NCI-H1092 (cell line): ENCODE measurements at regions not wholly inside any gene's neighbourhood (a gene's known extent, or its start where the extent isn't known, plus 50 kb on each side); places are given as distances from the start of the nearest gene placed in this dataset.
"Not testable (repeated sequence)": the region's sequence is repeated elsewhere in the genome, so short reads cannot be mapped to it uniquely, and the experiment has no call there.

ENCODE experiments used
- DNase-seq: peaks from one replicate; lab custom pipeline; 2025; lab: John Stamatoyannopoulos, UW

GRCh38 chr2:234898534-234899053 is 53.2 kb upstream of the SH3BP4 start:
- DNase-seq, result no peak

DNA sequence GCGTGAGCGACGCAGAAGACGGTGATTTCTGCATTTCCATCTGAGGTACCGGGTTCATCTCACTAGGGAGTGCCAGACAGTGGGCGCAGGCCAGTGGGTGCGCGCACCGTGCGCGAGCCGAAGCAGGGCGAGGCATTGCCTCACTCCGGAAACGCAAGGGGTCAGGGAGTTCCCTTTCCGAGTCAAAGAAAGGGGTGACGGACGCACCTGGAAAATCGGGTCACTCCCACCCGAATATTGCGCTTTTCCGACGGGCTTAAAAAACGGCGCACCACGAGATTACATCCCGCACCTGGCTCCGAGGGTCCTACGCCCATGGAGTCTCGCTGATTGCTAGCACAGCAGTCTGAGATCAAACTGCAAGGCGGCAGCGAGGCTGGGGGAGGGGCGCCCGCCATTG is 63.4 kb upstream of the SH3BP4 start:
- not testable (repeated sequence) for DNase-seq

DNA sequence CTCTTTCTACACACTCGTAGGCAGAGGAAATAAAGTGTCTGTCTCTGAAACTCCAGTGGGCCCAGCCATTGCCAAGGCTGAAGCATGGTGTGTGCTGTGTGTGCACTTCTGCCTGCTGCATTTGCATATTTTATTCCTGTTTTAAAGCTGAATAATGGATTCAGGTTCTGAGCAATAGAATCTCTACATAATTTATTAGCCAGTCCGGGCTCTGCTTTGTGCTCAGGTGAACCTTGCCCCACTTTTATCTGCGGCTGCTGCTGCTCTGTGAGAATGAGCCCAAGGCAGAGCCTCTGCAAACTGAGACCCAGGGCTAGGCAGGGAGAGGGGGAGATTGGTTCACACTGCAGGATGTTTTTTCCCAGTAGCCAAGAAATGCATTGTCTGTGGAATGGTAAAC is 64.6 kb upstream of the SH3BP4 start:
- DNase-seq, result no peak

- no peak for DNase-seq
These were observed 65.9 kb upstream of the SH3BP4 start for GRCh38 chr2:234885886-234886285.

GRCh38 chr2:234885118-234885517 is 66.7 kb upstream of the SH3BP4 start:
- no peak for DNase-seq

GRCh38 chr2:234884591-234884990 is 67.2 kb upstream of the SH3BP4 start:
- DNase-seq, result no peak

DNA sequence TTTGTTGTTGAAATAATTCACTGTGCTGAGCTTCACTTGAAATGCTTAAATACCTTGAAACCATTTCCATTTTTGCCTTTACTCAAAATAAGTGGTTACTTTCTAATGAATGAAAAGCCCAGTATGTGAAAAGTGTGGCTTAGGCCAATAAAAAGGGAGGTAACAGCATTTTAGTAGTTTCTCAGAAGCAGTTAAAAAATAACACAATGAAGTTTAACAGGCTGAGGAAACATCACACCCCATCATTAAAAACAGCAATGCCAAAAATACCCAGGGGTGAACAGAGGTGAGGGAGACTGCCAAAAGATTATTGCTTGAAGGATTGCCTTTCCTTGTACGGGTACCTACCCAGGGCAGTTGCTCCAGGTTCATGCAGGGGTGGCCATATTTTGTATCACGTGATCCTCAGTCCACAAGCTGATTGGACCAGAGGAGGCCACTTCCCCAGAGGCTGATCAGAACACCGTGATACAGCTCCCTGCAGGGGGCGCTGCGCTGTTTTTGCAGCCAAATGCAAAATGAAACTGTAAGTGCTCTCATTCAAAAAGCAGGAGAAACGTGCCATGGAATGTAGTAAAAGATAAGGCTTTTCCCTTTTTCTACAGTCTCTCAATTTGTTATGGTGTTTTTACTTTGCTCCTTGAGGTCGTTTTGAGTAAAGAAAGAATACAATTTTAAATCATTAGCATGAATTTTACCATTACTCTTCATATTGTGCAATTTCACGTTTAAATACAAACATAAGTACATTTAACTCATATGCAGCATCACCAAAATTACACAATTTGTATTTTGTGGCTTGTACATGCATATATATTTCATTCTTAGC is 70.2 kb upstream of the SH3BP4 start:
- no peak for DNase-seq

- no peak for DNase-seq
These were observed 71.1 kb upstream of the SH3BP4 start for GRCh38 chr2:234880551-234881211.

DNA sequence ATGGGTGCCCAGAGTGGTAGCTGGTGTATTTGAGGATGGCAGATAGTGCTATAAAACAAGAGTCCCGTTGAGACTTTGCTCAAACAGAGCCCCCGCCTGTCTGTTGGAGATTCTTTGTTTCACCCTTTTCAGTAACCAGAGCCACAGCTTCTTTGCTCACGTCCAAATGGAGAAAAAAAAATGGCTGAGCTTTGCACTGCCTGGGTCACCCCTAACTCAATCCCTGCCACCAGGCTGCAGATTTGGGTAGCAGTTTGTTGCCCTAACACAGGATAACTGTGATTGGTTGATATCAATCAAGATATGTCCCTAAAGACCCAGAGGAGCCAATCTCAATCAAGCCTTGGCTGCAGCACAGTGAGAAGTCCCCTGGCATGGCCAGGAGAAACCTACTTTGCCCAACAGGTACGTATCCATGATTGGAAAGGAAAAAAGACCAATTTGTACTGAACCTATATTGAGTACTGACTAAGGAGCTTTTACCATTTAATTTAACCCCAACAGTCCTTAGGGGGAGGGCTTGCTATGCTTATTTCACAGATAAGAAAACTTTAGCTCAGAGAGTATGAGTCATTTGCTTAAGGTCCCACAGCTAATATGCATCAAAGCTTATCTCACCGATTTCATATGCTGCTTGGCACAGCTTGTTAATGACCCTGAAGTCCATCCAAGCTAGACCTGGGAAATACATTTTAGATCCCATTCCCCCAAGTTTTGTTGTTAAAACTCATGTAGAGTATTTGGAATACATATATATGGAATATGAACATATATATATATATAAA is 72.0 kb upstream of the SH3BP4 start:
- no peak for DNase-seq

DNA sequence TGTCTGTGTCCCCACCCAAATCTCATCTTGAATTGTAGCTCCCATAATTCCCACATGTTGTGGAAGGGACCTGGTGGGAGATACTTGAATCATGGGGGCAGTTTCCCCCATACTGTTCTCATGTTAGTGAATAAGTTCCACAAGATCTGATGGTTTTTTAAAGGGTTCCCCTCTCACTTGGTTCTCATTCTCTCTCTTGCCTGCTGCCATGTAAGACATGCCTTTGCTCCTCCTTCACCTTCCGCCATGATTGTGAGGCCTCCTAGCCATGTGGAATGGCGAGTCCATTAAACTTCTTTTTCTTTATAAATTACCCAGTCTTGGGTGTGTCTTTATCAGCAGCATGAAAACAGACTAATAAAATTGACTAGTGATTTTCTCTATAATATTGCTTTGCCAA is 75.2 kb upstream of the SH3BP4 start:
- not testable (repeated sequence) for DNase-seq

DNA sequence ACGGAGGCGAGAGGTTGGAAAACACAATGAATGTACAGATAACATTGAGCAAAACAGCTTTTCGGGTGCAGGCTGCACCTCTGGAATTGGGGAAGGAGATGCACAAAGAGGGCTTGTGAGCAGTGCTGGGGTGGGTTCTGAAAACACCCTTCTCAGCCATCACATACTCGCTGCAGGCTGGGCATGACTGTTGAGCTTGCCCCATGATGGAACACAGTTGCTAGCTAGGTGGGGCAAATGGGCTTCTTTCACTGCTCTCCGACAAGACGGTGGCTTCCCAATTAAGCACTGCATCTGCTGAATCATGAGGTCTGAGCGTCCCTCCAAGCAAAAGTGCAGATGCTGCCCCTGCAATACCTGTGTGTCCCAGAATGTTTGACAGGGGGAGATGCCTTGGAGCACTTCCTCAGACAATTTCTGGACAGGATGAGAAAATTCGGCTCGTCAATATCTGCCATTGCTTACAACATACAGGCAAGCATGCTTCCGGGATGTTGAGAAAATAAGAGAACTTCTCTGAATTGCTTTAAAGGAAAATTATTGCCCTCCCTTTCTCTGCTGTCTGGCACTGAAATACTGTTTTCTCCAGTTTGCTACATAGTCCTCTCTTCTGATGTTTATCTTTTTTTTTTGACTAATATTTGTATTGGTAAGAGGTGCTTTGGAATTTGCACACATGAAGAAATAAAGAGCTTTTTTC is 77.3 kb upstream of the SH3BP4 start:
- no peak for DNase-seq

DNA sequence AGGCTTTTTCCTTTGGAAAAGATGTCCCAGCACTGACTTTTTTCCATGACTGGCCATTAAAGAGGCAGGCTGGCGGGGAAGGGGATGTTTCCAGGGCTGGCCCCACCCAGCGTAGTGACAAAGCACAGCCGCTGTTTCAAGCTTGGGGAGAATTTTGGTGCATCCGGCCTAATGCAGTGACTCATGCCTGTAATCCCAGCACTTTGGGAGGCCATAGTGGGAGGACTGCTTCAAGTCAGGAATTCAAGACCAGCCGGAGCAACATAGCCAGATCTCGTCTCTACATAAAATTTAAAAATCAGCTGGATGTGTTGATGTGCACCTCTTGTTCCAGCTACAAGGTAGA is 78.0 kb upstream of the SH3BP4 start:
- DNase-seq, result no peak

GRCh38 chr2:234873103-234873827 is 78.6 kb upstream of the SH3BP4 start:
- no peak for DNase-seq

DNA sequence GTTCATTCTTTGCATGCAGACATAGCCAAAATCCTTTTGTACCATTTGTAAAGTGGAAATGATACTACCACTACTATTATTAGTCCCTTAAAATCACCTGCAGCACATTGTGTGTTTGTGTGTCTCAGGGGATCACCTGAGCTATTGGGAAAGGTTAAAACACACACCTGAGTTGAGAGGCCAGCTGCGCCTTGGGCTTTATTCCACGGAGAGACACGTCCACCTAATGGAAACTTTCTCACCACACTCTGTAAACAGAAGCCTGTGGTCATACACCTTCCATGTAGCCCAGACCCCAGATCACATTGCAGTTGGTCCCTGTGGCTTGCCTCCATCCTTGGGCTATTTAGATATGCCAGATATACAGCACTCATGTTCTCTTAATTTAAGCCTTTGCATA is 81.8 kb upstream of the SH3BP4 start:
- no peak for DNase-seq

DNA sequence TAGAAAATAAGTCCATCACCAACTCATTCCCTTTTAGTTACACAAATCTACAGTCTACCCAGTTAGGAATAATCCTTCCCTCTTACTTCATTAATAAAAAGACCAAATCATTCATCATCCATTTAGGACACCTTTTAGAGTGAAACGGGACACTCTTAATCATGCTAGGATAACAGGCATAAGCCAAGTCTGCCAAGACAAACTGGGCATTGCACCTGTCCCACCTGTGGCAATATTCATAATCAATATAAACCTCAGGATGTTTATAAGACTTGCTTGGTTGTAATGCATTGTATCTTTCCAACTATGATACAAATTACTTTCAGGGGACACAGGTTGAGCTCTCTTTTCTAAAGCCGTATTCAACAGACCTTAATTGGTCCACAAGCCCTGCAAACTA is 82.7 kb upstream of the SH3BP4 start:
- no peak for DNase-seq

- DNase-seq, result no peak
These were observed 83.9 kb upstream of the SH3BP4 start for GRCh38 chr2:234867882-234868285.

GRCh38 chr2:234865586-234865985 is 86.2 kb upstream of the SH3BP4 start:
- no peak for DNase-seq

GRCh38 chr2:234865040-234865439 is 86.8 kb upstream of the SH3BP4 start:
- no peak for DNase-seq

GRCh38 chr2:234864506-234864905 is 87.3 kb upstream of the SH3BP4 start:
- no peak for DNase-seq

DNA sequence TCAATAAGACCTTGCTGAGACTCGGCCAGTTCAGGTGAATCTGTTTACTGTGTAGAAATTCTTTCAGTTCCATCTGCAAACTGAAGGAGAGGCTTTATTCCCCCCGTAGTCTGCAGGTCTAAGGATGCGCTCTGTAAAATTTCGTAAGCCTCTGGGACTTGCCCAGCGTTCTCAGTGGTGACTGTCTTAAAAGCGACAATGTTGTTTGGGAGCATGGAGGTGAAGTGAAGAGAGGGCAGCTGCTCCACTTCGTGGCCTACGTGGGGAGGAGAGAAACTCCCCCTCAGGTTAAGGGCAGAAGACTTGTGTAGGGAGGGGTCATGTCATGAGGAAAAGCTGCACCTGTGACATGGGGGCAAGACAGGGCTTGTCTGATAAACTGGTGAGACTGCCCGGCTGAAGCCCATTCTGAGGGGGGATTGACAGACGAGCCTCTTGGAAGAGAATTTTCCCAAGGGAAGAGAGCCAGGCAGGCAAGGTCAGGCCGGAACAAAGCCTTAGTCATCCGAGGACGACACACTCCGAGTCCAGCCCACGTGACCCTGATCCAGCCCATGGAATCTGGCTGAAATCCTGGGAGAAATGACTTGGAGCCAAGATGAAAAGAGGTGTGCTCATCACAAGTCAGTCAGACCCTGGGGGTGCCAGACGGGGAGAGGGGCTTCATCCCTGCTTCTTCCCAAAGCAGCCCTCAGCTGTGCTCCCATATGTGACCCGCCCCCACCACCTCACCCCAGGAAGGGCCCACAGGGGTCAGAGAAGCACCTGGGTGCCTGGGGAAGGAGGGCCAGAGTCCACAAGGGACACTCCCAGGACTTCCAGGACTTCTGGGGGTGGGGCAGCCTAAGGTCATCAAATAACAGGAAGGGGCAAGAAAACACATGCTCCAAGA is 88.5 kb upstream of the SH3BP4 start:
- DNase-seq, result no peak
